Nephron (organoid): ENCODE measurements at regions not wholly inside any gene's neighbourhood (a gene's known extent, or its start where the extent isn't known, plus 50 kb on each side); places are given as distances from the start of the nearest gene placed in this dataset.

Source experiments
- H3K27ac Mint-ChIP-seq, 3 experiments: 2 replicates each; pipeline ENCODE4 v1.8.0; 2020; ENCODE audit warnings: mixed read lengths in 3 of 3, mild to moderate bottlenecking in 2 of 3, moderate library complexity in 1 of 3
- H3K27me3 Mint-ChIP-seq: 2 replicates; pipeline ENCODE4 v1.8.0; 2021; ENCODE audit warnings: low read depth, mild to moderate bottlenecking, moderate library complexity, mixed read lengths
- H3K36me3 Mint-ChIP-seq: 2 replicates; pipeline ENCODE4 v1.8.0; 2020; ENCODE audit warnings: low read depth, mixed read lengths
- H3K4me1 Mint-ChIP-seq: 2 replicates; pipeline ENCODE4 v1.8.0; 2020; ENCODE audit warnings: mixed read lengths
- H3K4me3 Mint-ChIP-seq, 3 experiments: 2 replicates each; pipeline ENCODE4 v1.8.0; 2020; ENCODE audit warnings: mild to moderate bottlenecking in 3 of 3, mixed read lengths in 3 of 3, moderate library complexity in 2 of 3
- H3K9me3 Mint-ChIP-seq: 2 replicates; pipeline ENCODE4 v1.8.0; 2020; ENCODE audit warnings: mixed read lengths
- CTCF ChIP-seq, 3 experiments: fragments of 200-600 bp; sonication (generic); IDR thresholded peaks; one replicate each; pipeline ENCODE4 v1.5.0; 2021; ENCODE audit warnings: antibody characterized with exemption in 3 of 3; ENCODE audit not compliant: unreplicated experiment in 3 of 3

GRCh38 chr14:41285186-41285748, 321.4 kb upstream of the LRFN5 start:
- H3K36me3 Mint-ChIP-seq: no peaks in the 10 kb centered on the region
- H3K4me1 Mint-ChIP-seq: no peaks in the 10 kb centered on the region
- H3K27ac Mint-ChIP-seq: no peak overlapping the region
- no peaks in the 10 kb centered on the region for H3K27me3 Mint-ChIP-seq
- H3K4me3 Mint-ChIP-seq: no peak overlapping the region
- peaks cover 3% of the 10 kb centered on the region for H3K9me3 Mint-ChIP-seq
- no peak for TF ChIP-seq CTCF (IDR thresholded peaks at IDR 0.05; ENCODE audit: unreplicated experiment in 3 of 3)

GRCh38 chr14:41280745-41281144, 325.9 kb upstream of the LRFN5 start:
- no peaks in the 10 kb centered on the region for H3K36me3 Mint-ChIP-seq
- no peaks in the 10 kb centered on the region for H3K4me1 Mint-ChIP-seq
- H3K4me3 Mint-ChIP-seq: no peak overlapping the region

DNA sequence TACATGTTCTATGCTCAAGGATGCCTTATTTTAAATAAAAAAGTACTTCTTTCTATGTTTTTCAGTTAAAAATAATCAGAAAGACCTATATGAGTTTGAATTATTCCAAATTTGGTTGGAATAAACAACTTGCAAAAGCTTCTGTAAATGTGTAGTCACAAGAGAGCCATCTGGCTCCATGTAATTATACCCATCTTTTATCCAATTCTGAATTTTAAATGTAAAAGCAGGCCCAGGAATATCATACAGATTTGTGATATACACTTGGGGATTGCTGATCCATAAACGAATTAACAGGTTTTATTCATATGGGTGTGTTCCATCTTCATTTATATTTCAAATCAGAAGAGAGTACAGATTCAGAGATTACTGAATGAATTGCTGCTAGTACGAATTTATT, 329.2 kb upstream of the LRFN5 start:
- TF ChIP-seq CTCF (IDR thresholded peaks at IDR 0.05; ENCODE audit: unreplicated experiment in 3 of 3): no peak
- H3K27me3 Mint-ChIP-seq: no peaks in the 10 kb centered on the region
- H3K36me3 Mint-ChIP-seq: no peaks in the 10 kb centered on the region
- no peak overlapping the region for H3K4me3 Mint-ChIP-seq
- H3K9me3 Mint-ChIP-seq: no peaks in the 10 kb centered on the region
- H3K27ac Mint-ChIP-seq: no peak overlapping the region
- H3K4me1 Mint-ChIP-seq: no peaks in the 10 kb centered on the region

More at GRCh38 chr14:41280745-41281144, 325.9 kb upstream of the LRFN5 start:
- Mint-ChIP-seq H3K9me3 (no peaks in the 10 kb centered on the region), H3K27me3 (no peaks in the 10 kb centered on the region), H3K27ac (no peak overlapping the region)
- TF ChIP-seq CTCF (IDR thresholded peaks at IDR 0.05; ENCODE audit: unreplicated experiment in 3 of 3): peak in 2 of 3 experiments; percentile 14 to 45

GRCh38 chr14:41257476-41257875, 349.2 kb upstream of the LRFN5 start:
- no peaks in the 10 kb centered on the region for H3K9me3 Mint-ChIP-seq
- TF ChIP-seq CTCF (IDR thresholded peaks at IDR 0.05; ENCODE audit: unreplicated experiment in 3 of 3): no peak
- H3K27me3 Mint-ChIP-seq: no peaks in the 10 kb centered on the region
- no peaks in the 10 kb centered on the region for H3K36me3 Mint-ChIP-seq
- no peak overlapping the region for H3K27ac Mint-ChIP-seq
- no peaks in the 10 kb centered on the region for H3K4me1 Mint-ChIP-seq
- no peak overlapping the region for H3K4me3 Mint-ChIP-seq

DNA sequence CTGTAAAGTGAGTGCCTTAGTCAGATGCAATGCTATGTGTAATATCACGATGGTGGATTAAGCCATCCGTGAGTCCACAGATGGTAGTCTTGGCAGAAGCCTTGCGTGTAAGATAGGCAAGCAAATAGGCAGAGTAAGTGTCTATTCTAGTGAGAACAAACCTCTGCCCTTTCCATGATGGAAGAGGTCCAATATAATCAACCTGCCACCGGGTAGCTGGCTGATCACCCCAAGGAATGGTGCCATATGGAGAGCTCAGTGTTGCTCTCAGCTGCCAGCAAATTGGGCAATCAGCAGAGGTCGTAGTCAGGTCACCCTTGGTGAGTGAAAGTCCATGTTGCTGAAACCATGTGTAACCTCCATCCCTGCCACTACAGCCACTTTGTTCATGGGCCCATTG, 371.2 kb upstream of the LRFN5 start:
- TF ChIP-seq CTCF (IDR thresholded peaks at IDR 0.05; ENCODE audit: unreplicated experiment in 3 of 3): no peak
- Mint-ChIP-seq H3K4me3 (no peak overlapping the region), H3K27ac (no peak overlapping the region), H3K9me3 (peaks cover 11% of the 10 kb centered on the region), H3K36me3 (no peaks in the 10 kb centered on the region), H3K4me1 (no peaks in the 10 kb centered on the region), H3K27me3 (no peaks in the 10 kb centered on the region)

GRCh38 chr14:41230683-41231082, 376.0 kb upstream of the LRFN5 start:
- no peaks in the 10 kb centered on the region for H3K27me3 Mint-ChIP-seq
- no peaks in the 10 kb centered on the region for H3K4me1 Mint-ChIP-seq
- H3K4me3 Mint-ChIP-seq: no peak overlapping the region
- no peak for TF ChIP-seq CTCF (IDR thresholded peaks at IDR 0.05; ENCODE audit: unreplicated experiment in 3 of 3)
- H3K27ac Mint-ChIP-seq: no peak overlapping the region
- no peaks in the 10 kb centered on the region for H3K36me3 Mint-ChIP-seq
- no peaks in the 10 kb centered on the region for H3K9me3 Mint-ChIP-seq
